ES-I3 (cell line): ENCODE measurements at regions not wholly inside any gene's neighbourhood (a gene's known extent, or its start where the extent isn't known, plus 50 kb on each side); places are given as distances from the start of the nearest gene placed in this dataset.
"Not testable (repeated sequence)": the region's sequence is repeated elsewhere in the genome, so short reads cannot be mapped to it uniquely, and the experiment has no call there.

Experiments used
- H3K36me3 ChIP-seq: 2 replicates; pipeline ENCODE4 v1.6.1; 2013; ENCODE audit warnings: mild to moderate bottlenecking, low read length, control low read depth, moderate library complexity; ENCODE audit not compliant: insufficient read depth
- H3K4me1 ChIP-seq: 2 replicates; pipeline ENCODE4 v1.6.1; 2013; ENCODE audit warnings: mild to moderate bottlenecking, control low read depth, low read length; ENCODE audit not compliant: insufficient read depth
- H3K9ac ChIP-seq: 2 replicates; pipeline ENCODE4 v1.6.1; 2013; ENCODE audit warnings: low read depth, mild to moderate bottlenecking, low read length, moderate library complexity
- H3K9me3 ChIP-seq: 2 replicates; pipeline ENCODE4 v1.6.1; 2013; ENCODE audit warnings: mild to moderate bottlenecking, low read length, moderate library complexity; ENCODE audit not compliant: control insufficient read depth, insufficient read depth

- H3K4me1 ChIP-seq = no peaks in the 10 kb centered on the region
- no peak overlapping the region for H3K9ac ChIP-seq
- no peaks in the 10 kb centered on the region for H3K36me3 ChIP-seq
- H3K9me3 ChIP-seq = no peaks in the 10 kb centered on the region
Observed at GRCh38 chr2:2777213-2777612, 446.1 kb upstream of the MYT1L start.

- no peaks in the 10 kb centered on the region for H3K4me1 ChIP-seq
- H3K9me3 ChIP-seq = no peaks in the 10 kb centered on the region
- no peaks in the 10 kb centered on the region for H3K36me3 ChIP-seq
- H3K9ac ChIP-seq = no peak overlapping the region
Observed at GRCh38 chr2:2775018-2775417, 443.9 kb upstream of the MYT1L start.

DNA sequence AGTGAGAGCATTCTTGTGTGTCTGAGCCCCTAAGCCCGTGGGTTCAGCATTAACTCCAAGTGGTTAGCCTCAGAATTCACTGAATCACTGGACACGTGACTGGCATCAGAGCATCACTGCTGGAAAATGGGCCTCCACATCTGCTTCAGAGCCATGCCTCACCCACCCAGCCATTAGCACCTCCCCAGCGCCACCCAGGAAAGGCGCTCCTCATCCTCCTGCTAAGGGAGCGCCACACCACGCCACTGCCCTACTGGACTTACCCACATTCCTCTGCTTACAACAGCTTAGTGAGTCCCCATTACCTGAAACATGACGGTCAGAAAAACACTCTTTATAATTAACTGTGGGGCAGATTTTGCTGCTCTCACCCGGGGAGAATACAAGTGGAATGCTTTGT is 442.6 kb upstream of the MYT1L start:
- Histone ChIP-seq H3K4me1 (no peaks in the 10 kb centered on the region), H3K36me3 (no peaks in the 10 kb centered on the region), H3K9ac (no peak overlapping the region), H3K9me3 (no peaks in the 10 kb centered on the region)

DNA sequence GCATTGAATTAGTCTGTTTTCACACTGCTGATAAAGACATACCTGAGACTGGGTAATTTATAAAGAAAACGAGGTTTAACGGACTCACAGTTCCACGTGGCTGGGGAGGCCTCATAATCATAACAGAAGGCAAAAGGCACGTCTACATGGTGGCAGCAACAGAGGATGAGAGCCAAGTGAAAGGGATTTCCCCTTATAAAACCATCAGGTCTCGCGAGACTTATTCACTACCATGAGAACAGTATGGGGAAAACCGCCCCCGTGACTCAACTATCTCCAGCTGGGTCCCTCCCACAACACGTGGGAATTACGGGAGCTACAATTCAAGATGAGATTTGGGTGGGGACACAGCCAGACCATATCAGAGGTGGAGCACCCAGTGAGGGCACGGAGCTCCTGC is 442.0 kb upstream of the MYT1L start:
- H3K9ac ChIP-seq, H3K9me3 ChIP-seq, H3K4me1 ChIP-seq, H3K36me3 ChIP-seq: not testable (repeated sequence)

DNA sequence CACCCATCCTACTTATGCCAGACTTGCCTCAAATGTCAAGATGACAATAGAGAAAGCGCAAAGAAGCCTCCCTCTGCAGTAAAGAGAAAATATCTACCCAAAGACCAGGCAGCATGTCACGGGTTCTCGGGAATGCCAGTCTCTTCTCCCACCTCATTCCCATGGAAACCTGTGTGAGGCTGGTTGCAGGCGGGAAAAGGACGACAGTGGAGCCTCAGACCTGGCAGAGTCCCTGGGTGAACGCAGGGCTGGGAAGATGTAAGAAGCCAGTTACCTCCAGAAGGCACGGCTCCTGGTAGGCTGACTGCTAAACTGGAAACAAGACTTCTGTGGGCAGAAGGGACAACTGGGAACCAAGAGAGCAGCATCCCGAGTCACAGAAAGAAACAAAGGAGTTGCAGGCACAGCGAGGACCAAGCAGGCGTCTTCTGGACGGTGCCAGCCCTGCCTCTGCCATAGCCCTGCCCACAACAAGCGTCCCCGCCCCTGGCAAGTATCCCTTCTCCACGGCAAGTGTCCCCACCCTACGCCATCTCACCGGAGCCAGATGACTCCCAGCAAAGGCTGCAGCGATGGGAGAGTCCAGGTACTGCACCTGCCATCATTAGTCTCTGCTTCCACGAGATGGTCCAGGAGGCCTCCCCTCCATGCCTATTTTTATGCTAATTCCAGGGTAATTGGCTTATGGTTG is 440.8 kb upstream of the MYT1L start:
- Histone ChIP-seq H3K4me1 (no peaks in the 10 kb centered on the region), H3K9me3 (no peaks in the 10 kb centered on the region), H3K9ac (no peak overlapping the region), H3K36me3 (no peaks in the 10 kb centered on the region)

- no peaks in the 10 kb centered on the region for H3K9me3 ChIP-seq
Observed at GRCh38 chr2:2769481-2770431, 438.7 kb upstream of the MYT1L start.

GRCh38 chr2:2768476-2768875 is 437.4 kb upstream of the MYT1L start:
- H3K36me3 ChIP-seq = no peaks in the 10 kb centered on the region
- H3K4me1 ChIP-seq = no peaks in the 10 kb centered on the region; the same call in 1 of the 2 replicates
- H3K9ac ChIP-seq = no peak overlapping the region
- no peaks in the 10 kb centered on the region for H3K9me3 ChIP-seq

More at GRCh38 chr2:2769481-2770431, 438.7 kb upstream of the MYT1L start:
- Histone ChIP-seq H3K4me1 (no peaks in the 10 kb centered on the region), H3K9ac (no peak overlapping the region), H3K36me3 (no peaks in the 10 kb centered on the region)

DNA sequence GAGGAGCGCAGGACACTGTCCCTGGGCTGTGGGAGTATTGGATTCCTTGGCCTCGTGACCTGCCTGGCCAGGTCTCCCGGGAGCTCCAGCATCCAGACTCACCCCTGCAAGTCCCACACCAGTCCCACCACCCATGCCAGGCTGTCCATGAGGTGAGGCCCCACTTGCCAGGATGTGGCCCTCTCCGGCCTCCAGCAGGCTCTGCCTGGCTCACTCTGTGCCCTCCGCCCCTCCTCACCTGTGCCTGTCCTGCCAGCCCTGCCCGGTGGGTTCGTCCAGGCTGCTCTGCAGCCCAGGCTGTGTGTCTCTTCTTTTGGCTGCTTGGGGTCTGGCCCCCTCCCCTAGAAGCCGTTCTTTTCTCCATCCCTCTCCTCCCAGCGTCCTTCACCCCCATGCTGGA is 436.8 kb upstream of the MYT1L start:
- H3K9me3 ChIP-seq = no peaks in the 10 kb centered on the region
- no peaks in the 10 kb centered on the region for H3K36me3 ChIP-seq
- H3K4me1 ChIP-seq = no peaks in the 10 kb centered on the region; the same call in 1 of the 2 replicates
- H3K9ac ChIP-seq = no peak overlapping the region

DNA sequence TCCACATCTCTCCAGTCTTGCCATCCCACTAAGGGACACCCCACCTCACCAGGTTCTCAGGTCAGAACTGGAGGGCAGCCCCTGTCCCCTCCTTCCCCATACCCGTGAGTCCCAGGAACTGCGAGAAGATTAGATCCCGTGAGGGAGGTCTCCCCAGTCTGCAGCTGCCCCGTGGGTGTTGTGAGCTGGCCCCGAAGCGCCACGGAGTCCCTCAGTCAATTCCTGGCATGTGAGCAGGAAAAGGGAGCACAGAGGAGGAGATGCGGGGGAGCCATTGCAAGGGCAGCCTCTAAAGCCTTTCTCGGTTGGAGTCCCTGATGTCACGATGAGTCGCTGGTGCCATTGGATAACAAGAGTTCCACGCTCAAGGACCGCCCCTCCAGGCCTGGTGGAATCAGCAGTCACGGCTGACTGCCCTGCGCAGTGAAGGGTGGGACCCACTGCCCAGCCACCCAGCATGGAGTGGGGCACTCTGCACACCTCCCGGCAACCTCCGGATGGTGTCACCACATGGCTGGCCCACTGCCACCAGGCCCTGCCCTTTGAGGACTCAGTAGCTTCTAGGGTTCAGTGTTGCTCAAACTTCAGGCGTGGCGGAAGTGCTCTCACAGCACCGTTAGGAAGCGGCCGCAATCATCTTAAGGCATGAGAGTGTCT is 434.9 kb upstream of the MYT1L start:
- no peaks in the 10 kb centered on the region; the same call in 1 of the 2 replicates for H3K4me1 ChIP-seq
- H3K9ac ChIP-seq = no peak overlapping the region
- H3K36me3 ChIP-seq = no peaks in the 10 kb centered on the region
- H3K9me3 ChIP-seq = no peaks in the 10 kb centered on the region; the same call in 1 of the 2 replicates

GRCh38 chr2:2765176-2765800 is 434.2 kb upstream of the MYT1L start:
- Histone ChIP-seq H3K9me3 (no peaks in the 10 kb centered on the region; the same call in 1 of the 2 replicates), H3K4me1 (no peaks in the 10 kb centered on the region; the same call in 1 of the 2 replicates), H3K36me3 (no peaks in the 10 kb centered on the region), H3K9ac (no peak overlapping the region)

DNA sequence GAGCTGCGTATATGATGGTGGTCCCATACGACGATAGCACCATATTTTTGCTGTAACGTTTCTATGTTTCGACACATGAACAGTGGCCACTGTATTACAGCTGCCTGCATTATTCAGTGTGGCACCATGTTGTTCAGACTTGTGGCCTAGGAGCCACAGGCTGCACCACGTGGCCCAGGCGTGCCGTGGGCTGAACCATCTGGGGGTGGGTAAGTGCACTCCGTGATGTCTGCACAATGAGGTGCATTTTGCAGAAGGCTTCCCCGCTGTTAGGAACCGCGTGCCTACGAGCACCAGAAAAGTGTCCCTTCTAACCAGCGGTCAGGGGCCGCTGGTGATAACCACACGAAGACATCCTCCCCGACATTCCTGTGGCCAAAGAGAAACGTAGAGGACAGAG is 433.7 kb upstream of the MYT1L start:
- Histone ChIP-seq H3K9ac (no peak overlapping the region), H3K4me1 (no peaks in the 10 kb centered on the region; the same call in 1 of the 2 replicates)

GRCh38 chr2:2764001-2764355 is 432.9 kb upstream of the MYT1L start:
- Histone ChIP-seq H3K9ac (no peak overlapping the region), H3K36me3 (no peaks in the 10 kb centered on the region), H3K9me3 (no peaks in the 10 kb centered on the region; the same call in 1 of the 2 replicates), H3K4me1 (no peaks in the 10 kb centered on the region; the same call in 1 of the 2 replicates)

More for the DNA sequence above, 433.7 kb upstream of the MYT1L start:
- Histone ChIP-seq H3K9me3 (no peaks in the 10 kb centered on the region; the same call in 1 of the 2 replicates), H3K36me3 (no peaks in the 10 kb centered on the region)

- H3K9ac ChIP-seq = no peak overlapping the region
- H3K36me3 ChIP-seq = no peaks in the 10 kb centered on the region
- no peaks in the 10 kb centered on the region; the same call in 1 of the 2 replicates for H3K4me1 ChIP-seq
- H3K9me3 ChIP-seq = no peaks in the 10 kb centered on the region; the same call in 1 of the 2 replicates
Observed at GRCh38 chr2:2763351-2764000, 432.4 kb upstream of the MYT1L start.
